DND-41 (cell line): ENCODE measurements at regions not wholly inside any gene's neighbourhood (a gene's known extent, or its start where the extent isn't known, plus 50 kb on each side); places are given as distances from the start of the nearest gene placed in this dataset.

ENCODE experiments used
- ATAC-seq: fragments of 200-7000 bp; cut with Tn5 transposase; 3 replicates; pipeline ENCODE4 v1.9.1; 2021; ENCODE audit warnings: low read depth; ENCODE audit not compliant: insufficient read depth
- DNase-seq: peaks from one replicate; pipeline ENCODE4 v3.0.0-alpha.2; 2020
- H2AFZ ChIP-seq: 2 replicates; pipeline ENCODE4 v1.6.0; 2012; ENCODE audit warnings: low read depth, low read length
- H3K27ac ChIP-seq: 2 replicates; pipeline ENCODE4 v1.5.1; 2012; ENCODE audit warnings: low read length, inconsistent platforms
- H3K27me3 ChIP-seq: fragments of 200-600 bp; sonication (generic); 2 replicates; pipeline ENCODE4 v1.6.0; 2012; ENCODE audit warnings: low read length, mild to moderate bottlenecking, inconsistent platforms; ENCODE audit not compliant: insufficient read depth, poor library complexity
- H3K36me3 ChIP-seq: 2 replicates; pipeline ENCODE4 v1.5.1; 2012; ENCODE audit warnings: low read length, inconsistent platforms; ENCODE audit not compliant: insufficient read depth
- H3K4me1 ChIP-seq: 2 replicates; pipeline ENCODE4 v1.5.1; 2012; ENCODE audit warnings: mild to moderate bottlenecking, low read length; ENCODE audit not compliant: insufficient read depth
- H3K4me2 ChIP-seq: 2 replicates; pipeline ENCODE4 v1.6.0; 2012; ENCODE audit warnings: mild to moderate bottlenecking, moderate library complexity, low read length, inconsistent platforms; ENCODE audit not compliant: insufficient read depth
- H3K4me3 ChIP-seq, 2 experiments: fragments of 200-600 bp in 1 of 2; shearing (Covaris generic) in 1 of 2; 2 replicates each; pipeline ENCODE4 v1.5.1; 2012 to 2016; ENCODE audit warnings: inconsistent platforms in 2 of 2, low read length in 2 of 2, mild to moderate bottlenecking in 2 of 2, low read depth in 1 of 2, moderate library complexity in 1 of 2
- H3K79me2 ChIP-seq: 2 replicates; pipeline ENCODE4 v1.6.0; 2012; ENCODE audit warnings: low read length, inconsistent platforms; ENCODE audit not compliant: insufficient read depth
- H3K9ac ChIP-seq: 2 replicates; pipeline ENCODE4 v1.6.0; 2012; ENCODE audit warnings: low read depth, mild to moderate bottlenecking, inconsistent platforms, low read length, moderate library complexity
- H3K9me3 ChIP-seq: 2 replicates; pipeline ENCODE4 v1.5.1; 2012; ENCODE audit warnings: low read length, moderate library complexity, mild to moderate bottlenecking, inconsistent platforms; ENCODE audit not compliant: insufficient read depth, severe bottlenecking
- H4K20me1 ChIP-seq: 2 replicates; pipeline ENCODE4 v1.6.0; 2012; ENCODE audit warnings: low read length; ENCODE audit not compliant: insufficient read depth
- EZH2 ChIP-seq: IDR thresholded peaks from 3 replicates; pipeline ENCODE4 v1.6.1; 2012; ENCODE audit warnings: borderline replicate concordance, low read depth, mild to moderate bottlenecking, moderate library complexity, low read length, inconsistent platforms; ENCODE audit not compliant: severe bottlenecking
- TF ChIP-seq, protein P1 (sequence below): IDR thresholded peaks from 2 replicates; pipeline ENCODE4 v1.5.1; 2012; ENCODE audit warnings: borderline replicate concordance, low read length, moderate library complexity, mild to moderate bottlenecking; ENCODE audit not compliant: poor library complexity, severe bottlenecking; ENCODE audit errors: extremely low read depth

DNA sequence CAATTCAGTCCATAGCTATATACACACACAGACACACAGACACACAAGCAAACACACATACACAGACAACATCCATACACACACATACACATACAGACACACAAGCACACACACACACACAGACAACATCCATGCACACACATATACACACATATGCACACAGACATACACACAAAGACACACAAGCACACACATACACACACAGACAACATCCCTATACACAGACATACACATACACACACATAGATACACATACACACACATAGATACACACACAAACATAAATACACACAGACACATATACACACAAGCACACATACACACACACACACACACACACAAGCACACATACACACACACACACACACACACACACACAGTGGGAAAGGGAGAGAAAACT is 254.8 kb downstream of the VRK1 start:
- no peak overlapping the region for H3K9ac ChIP-seq
- H3K9me3 ChIP-seq = no peaks in the 10 kb centered on the region
- no peak overlapping the region for H3K27ac ChIP-seq
- H3K79me2 ChIP-seq = no peaks in the 10 kb centered on the region
- no peak overlapping the region for H2AFZ ChIP-seq
- no peaks in the 10 kb centered on the region for H3K36me3 ChIP-seq
- no peaks in the 10 kb centered on the region for H3K27me3 ChIP-seq
- DNase-seq (no peak), ATAC-seq (no peak)
- H3K4me1 ChIP-seq = no peaks in the 10 kb centered on the region
- no peak for TF ChIP-seq EZH2
- TF ChIP-seq, protein P1, sequence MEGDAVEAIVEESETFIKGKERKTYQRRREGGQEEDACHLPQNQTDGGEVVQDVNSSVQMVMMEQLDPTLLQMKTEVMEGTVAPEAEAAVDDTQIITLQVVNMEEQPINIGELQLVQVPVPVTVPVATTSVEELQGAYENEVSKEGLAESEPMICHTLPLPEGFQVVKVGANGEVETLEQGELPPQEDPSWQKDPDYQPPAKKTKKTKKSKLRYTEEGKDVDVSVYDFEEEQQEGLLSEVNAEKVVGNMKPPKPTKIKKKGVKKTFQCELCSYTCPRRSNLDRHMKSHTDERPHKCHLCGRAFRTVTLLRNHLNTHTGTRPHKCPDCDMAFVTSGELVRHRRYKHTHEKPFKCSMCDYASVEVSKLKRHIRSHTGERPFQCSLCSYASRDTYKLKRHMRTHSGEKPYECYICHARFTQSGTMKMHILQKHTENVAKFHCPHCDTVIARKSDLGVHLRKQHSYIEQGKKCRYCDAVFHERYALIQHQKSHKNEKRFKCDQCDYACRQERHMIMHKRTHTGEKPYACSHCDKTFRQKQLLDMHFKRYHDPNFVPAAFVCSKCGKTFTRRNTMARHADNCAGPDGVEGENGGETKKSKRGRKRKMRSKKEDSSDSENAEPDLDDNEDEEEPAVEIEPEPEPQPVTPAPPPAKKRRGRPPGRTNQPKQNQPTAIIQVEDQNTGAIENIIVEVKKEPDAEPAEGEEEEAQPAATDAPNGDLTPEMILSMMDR = no peak
- no peaks in the 10 kb centered on the region for H4K20me1 ChIP-seq
- H3K4me2 ChIP-seq = no peak overlapping the region
- no peak overlapping the region for H3K4me3 ChIP-seq

DNA sequence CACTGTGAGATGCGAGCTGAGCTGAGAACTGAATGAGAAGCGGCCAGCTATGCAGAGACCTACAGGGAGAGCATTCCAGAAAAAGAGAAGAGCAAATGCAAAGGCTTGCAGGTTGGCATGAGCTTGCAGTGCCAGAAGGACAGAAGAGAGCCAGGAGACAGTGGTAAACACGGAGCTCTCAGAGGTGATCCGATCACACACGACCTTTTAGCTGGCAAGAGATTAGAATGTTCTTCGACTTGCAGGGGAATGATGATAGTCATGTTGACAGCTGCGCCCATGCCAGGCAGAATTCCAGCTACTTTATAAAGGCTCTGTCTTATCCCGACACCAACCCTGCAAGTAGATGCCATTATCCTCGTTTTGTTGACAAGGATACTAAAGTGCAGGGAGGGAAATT is 256.8 kb downstream of the VRK1 start:
- H3K27ac ChIP-seq = no peak overlapping the region
- H3K36me3 ChIP-seq = no peaks in the 10 kb centered on the region
- no peak overlapping the region for H3K4me3 ChIP-seq
- H4K20me1 ChIP-seq = no peaks in the 10 kb centered on the region
- no peak overlapping the region for H2AFZ ChIP-seq
- DNase-seq (no peak), ATAC-seq (no peak)
- H3K4me1 ChIP-seq = no peaks in the 10 kb centered on the region
- H3K79me2 ChIP-seq = no peaks in the 10 kb centered on the region
- no peak for TF ChIP-seq EZH2
- TF ChIP-seq, protein P1 = no peak
- H3K9me3 ChIP-seq = no peaks in the 10 kb centered on the region
- no peak overlapping the region for H3K4me2 ChIP-seq
- H3K9ac ChIP-seq = no peak overlapping the region
- no peaks in the 10 kb centered on the region for H3K27me3 ChIP-seq

DNA sequence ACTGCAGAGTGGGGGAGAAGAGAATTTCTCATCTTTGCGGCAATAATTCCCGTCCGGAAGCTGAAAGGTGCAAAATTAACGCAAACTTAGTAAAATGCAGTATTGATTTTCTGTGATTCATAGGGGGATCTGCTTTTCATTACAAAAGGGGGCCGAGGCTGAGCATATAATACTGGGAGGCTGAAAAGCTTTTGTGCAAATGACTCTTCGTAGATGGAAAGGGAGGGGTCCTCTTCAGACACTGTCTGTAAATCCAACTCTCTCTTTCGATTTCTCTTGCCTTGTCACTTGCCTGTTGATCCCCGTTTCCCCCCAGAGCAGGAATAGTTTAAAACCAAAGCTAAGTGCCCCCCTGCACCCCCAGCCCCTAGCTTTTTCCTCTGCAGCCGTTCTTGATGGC is 258.2 kb downstream of the VRK1 start:
- ATAC-seq = no peak
- Histone ChIP-seq H3K9me3 (no peaks in the 10 kb centered on the region), H3K79me2 (no peaks in the 10 kb centered on the region), H3K4me2 (no peak overlapping the region), H4K20me1 (no peaks in the 10 kb centered on the region), H3K27ac (no peak overlapping the region), H2AFZ (no peak overlapping the region), H3K4me3 (no peak overlapping the region), H3K4me1 (no peaks in the 10 kb centered on the region), H3K9ac (no peak overlapping the region), H3K36me3 (no peaks in the 10 kb centered on the region), H3K27me3 (no peaks in the 10 kb centered on the region)
- TF ChIP-seq, protein P1 = no peak
- no peak for TF ChIP-seq EZH2
- DNase-seq = no peak

DNA sequence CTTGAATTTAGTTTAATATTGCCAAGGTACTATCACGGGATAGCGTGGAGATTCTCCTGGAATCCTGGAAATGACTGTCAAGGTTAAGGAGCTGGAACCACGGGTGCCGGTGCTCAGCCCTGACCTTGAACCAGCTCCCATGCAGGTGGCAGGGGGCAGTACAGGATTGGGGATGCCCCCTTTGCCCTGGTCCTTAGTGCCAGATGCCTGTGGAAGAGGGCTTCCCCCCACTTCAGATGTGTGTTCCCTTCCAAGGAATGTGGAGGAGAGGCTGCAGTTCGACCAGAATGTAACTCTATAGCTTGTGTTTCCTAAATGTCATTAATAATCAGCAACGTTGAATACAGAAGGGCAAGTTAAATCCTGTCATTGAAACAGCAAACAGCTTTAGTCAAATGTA is 258.9 kb downstream of the VRK1 start:
- DNase-seq = peak; percentile 37

More for the DNA sequence above, 258.9 kb downstream of the VRK1 start:
- H3K27me3 ChIP-seq = no peaks in the 10 kb centered on the region
- no peaks in the 10 kb centered on the region for H3K79me2 ChIP-seq
- TF ChIP-seq, protein P1 = peak; percentile 56
- TF ChIP-seq EZH2 = no peak
- no peaks in the 10 kb centered on the region for H3K9me3 ChIP-seq
- no peaks in the 10 kb centered on the region for H3K36me3 ChIP-seq
- H3K9ac ChIP-seq = no peak overlapping the region
- no peak overlapping the region for H2AFZ ChIP-seq
- ATAC-seq = peak; percentile 75
- H3K27ac ChIP-seq = no peak overlapping the region
- H3K4me2 ChIP-seq = no peak overlapping the region
- no peak overlapping the region for H3K4me3 ChIP-seq
- no peaks in the 10 kb centered on the region for H3K4me1 ChIP-seq
- no peaks in the 10 kb centered on the region for H4K20me1 ChIP-seq
